HCT116 (cell line): ENCODE measurements at regions not wholly inside any gene's neighbourhood (a gene's known extent, or its start where the extent isn't known, plus 50 kb on each side); places are given as distances from the start of the nearest gene placed in this dataset.

ENCODE experiments used
- CEBPB ChIP-seq: IDR thresholded peaks from 2 replicates; pipeline ENCODE4 v1.6.1; 2012; ENCODE audit warnings: low read depth
- CTCF ChIP-seq, 3 experiments: fragments of 200-600 bp in 1 of 3; sonication (generic) in 1 of 3; IDR thresholded peaks in 2 of 3; conservative IDR thresholded peaks in 1 of 3; 2 replicates each; pipeline ENCODE4 v1.5.1; 2012 to 2017; ENCODE audit warnings: low read depth in 2 of 3, low read length in 2 of 3, antibody characterized with exemption in 1 of 3, borderline replicate concordance in 1 of 3, control low read depth in 1 of 3, mild to moderate bottlenecking in 1 of 3, mixed read lengths in 1 of 3, mixed run types in 1 of 3, moderate library complexity in 1 of 3; ENCODE audit not compliant: insufficient read depth in 1 of 3
- ELF1 ChIP-seq: IDR thresholded peaks from 2 replicates; pipeline ENCODE4 v1.6.1; 2012; ENCODE audit warnings: low read depth, borderline replicate concordance
- POLR2A ChIP-seq: IDR thresholded peaks from 2 replicates; pipeline ENCODE4 v1.7.0; 2011; ENCODE audit warnings: borderline replicate concordance; ENCODE audit not compliant: insufficient read depth, insufficient read length; ENCODE audit errors: extremely low read depth
- REST ChIP-seq: IDR thresholded peaks from 2 replicates; pipeline ENCODE4 v1.6.1; 2012; ENCODE audit warnings: low read depth
- TCF7L2 ChIP-seq: IDR thresholded peaks from 2 replicates; pipeline ENCODE4 v1.7.0; 2011; ENCODE audit warnings: borderline replicate concordance, inconsistent platforms; ENCODE audit not compliant: insufficient read depth, insufficient read length; ENCODE audit errors: extremely low read depth

- TF ChIP-seq TCF7L2 (no peak), CTCF (IDR thresholded peaks at IDR 0.05 in 2 of 3, conservative IDR thresholded peaks at IDR 0.05 in 1 of 3; ENCODE audit: borderline replicate concordance in 1 of 3, insufficient read depth in 1 of 3, low read depth in 2 of 3, low read length in 2 of 3) (no peak), REST (no peak), POLR2A (no peak), ELF1 (no peak), CEBPB (no peak)
Measured at GRCh38 chr3:5732081-5732480, 544.6 kb downstream of the EDEM1 start.
